ENCODE measurements at regions not wholly inside any gene's neighbourhood (a gene's known extent, or its start where the extent isn't known, plus 50 kb on each side); places are given as distances from the start of the nearest gene placed in this dataset.

- TF ChIP-seq EZH2 (optimal IDR thresholded peaks at IDR 0.05; ENCODE audit: low read depth, low read length) = no peak
- TF ChIP-seq CTCF (IDR thresholded peaks at IDR 0.05; ENCODE audit: low read length) = no peak
- no peak for TF ChIP-seq EZH2phosphoT487 (IDR thresholded peaks at IDR 0.05; ENCODE audit: low read length)
These were observed 1265.1 kb downstream of the CDH8 start for GRCh38 chr16:60771138-60771537.
